Mesendoderm (in vitro differentiated cells): ENCODE measurements at regions not wholly inside any gene's neighbourhood (a gene's known extent, or its start where the extent isn't known, plus 50 kb on each side); places are given as distances from the start of the nearest gene placed in this dataset.

ENCODE experiments used
- DNase-seq: peaks from one replicate; pipeline ENCODE4 v3.0.0; 2013
- H2AK5ac ChIP-seq: 2 replicates; pipeline ENCODE4 v1.6.1; 2013; ENCODE audit warnings: low read length, inconsistent platforms
- H2BK120ac ChIP-seq: 2 replicates; pipeline ENCODE4 v1.6.1; 2013; ENCODE audit warnings: low read depth, mild to moderate bottlenecking, low read length, moderate library complexity, mixed read lengths
- H2BK15ac ChIP-seq: replicated peaks from 2 replicates; pipeline ENCODE4 v1.6.1; 2013; ENCODE audit warnings: low read depth, mild to moderate bottlenecking, moderate library complexity
- H2BK5ac ChIP-seq: 2 replicates; pipeline ENCODE4 v1.6.1; 2013; ENCODE audit warnings: low read length, inconsistent platforms
- H3K18ac ChIP-seq: 2 replicates; pipeline ENCODE4 v1.6.1; 2013; ENCODE audit warnings: mild to moderate bottlenecking, low read length, mixed read lengths
- H3K23ac ChIP-seq: one replicate; pipeline ENCODE4 v1.6.1; 2013; ENCODE audit warnings: low read length
- H3K27ac ChIP-seq: 2 replicates; pipeline ENCODE4 v1.5.1; 2013; ENCODE audit warnings: low read depth, mild to moderate bottlenecking, inconsistent platforms, low read length, moderate library complexity
- H3K27me3 ChIP-seq: 2 replicates; pipeline ENCODE4 v1.6.1; 2013; ENCODE audit warnings: low read length, control low read depth, mild to moderate bottlenecking, inconsistent platforms; ENCODE audit not compliant: insufficient read depth, poor library complexity
- H3K36me3 ChIP-seq: 2 replicates; pipeline ENCODE4 v1.6.1; 2013; ENCODE audit warnings: low read length, inconsistent platforms; ENCODE audit not compliant: control insufficient read depth, insufficient read depth
- H3K4ac ChIP-seq: one replicate; pipeline ENCODE4 v1.6.1; 2013; ENCODE audit warnings: low read depth, mild to moderate bottlenecking, low read length, moderate library complexity
- H3K4me1 ChIP-seq: 2 replicates; pipeline ENCODE4 v1.6.1; 2013; ENCODE audit warnings: low read depth, low read length, inconsistent platforms; ENCODE audit not compliant: control insufficient read depth
- H3K4me2 ChIP-seq: 2 replicates; pipeline ENCODE4 v1.6.1; 2013; ENCODE audit warnings: low read length
- H3K4me3 ChIP-seq: 2 replicates; pipeline ENCODE4 v1.5.1; 2013; ENCODE audit warnings: mild to moderate bottlenecking, low read length
- H3K56ac ChIP-seq: one replicate; pipeline ENCODE4 v1.6.1; 2013; ENCODE audit warnings: low read length
- H3K79me1 ChIP-seq: 2 replicates; pipeline ENCODE4 v1.6.1; 2013; ENCODE audit warnings: low read length, inconsistent platforms
- H3K79me2 ChIP-seq: 2 replicates; pipeline ENCODE4 v1.6.1; 2013; ENCODE audit warnings: mild to moderate bottlenecking, low read length; ENCODE audit not compliant: control insufficient read depth, insufficient read depth
- H3K9ac ChIP-seq: 2 replicates; pipeline ENCODE4 v1.6.1; 2013; ENCODE audit warnings: low read length, inconsistent platforms
- H4K5ac ChIP-seq: one replicate; pipeline ENCODE4 v1.6.1; 2013; ENCODE audit warnings: low read length
- H4K8ac ChIP-seq: one replicate; pipeline ENCODE4 v1.6.1; 2013; ENCODE audit warnings: low read depth, mild to moderate bottlenecking, control low read depth, low read length, moderate library complexity
- WGBS: extraction: QIAGEN DNeasy Blood & Tissue Kit; methylation state at CpG from one replicate; pipeline ENCODE4 v1.1.7; 2013; ENCODE audit warnings: low lambda C conversion rate, missing lambda C conversion rate; ENCODE audit not compliant: insufficient coverage; ENCODE audit errors: extremely low coverage; 5-methylcytosine and 5-hydroxymethylcytosine counted together

- no CpG with 5 or more reads among the region's 16 CpGs for WGBS
- Histone ChIP-seq H2BK15ac (no peak overlapping the region), H3K36me3 (no peaks in the 10 kb centered on the region), H3K9ac (no peak overlapping the region), H4K8ac (no peak overlapping the region), H3K23ac (no peak overlapping the region), H3K18ac (no peak overlapping the region), H3K4ac (no peak overlapping the region), H3K4me2 (no peak overlapping the region), H3K4me1 (no peaks in the 10 kb centered on the region), H3K4me3 (no peak overlapping the region), H4K5ac (no peak overlapping the region), H2AK5ac (no peak overlapping the region), H3K27me3 (no peaks in the 10 kb centered on the region), H3K79me1 (no peaks in the 10 kb centered on the region), H3K56ac (no peak overlapping the region), H3K79me2 (no peaks in the 10 kb centered on the region), H3K27ac (no peak overlapping the region), H2BK120ac (no peak overlapping the region), H2BK5ac (no peak overlapping the region)
- DNase-seq: no peak
These were observed 582.9 kb downstream of the BRD1 start for GRCh38 chr22:49244466-49245420.

- DNase-seq: no peak
- no peak overlapping the region for H2BK5ac ChIP-seq
- no CpG with 5 or more reads among the region's 7 CpGs for WGBS
These were observed 583.7 kb downstream of the BRD1 start for GRCh38 chr22:49243965-49244364.

GRCh38 chr22:49243335-49243734, 584.3 kb downstream of the BRD1 start:
- no peak for DNase-seq
- no peak overlapping the region for H4K5ac ChIP-seq
- H3K4me3 ChIP-seq: no peak overlapping the region

More at GRCh38 chr22:49243965-49244364, 583.7 kb downstream of the BRD1 start:
- H2BK120ac ChIP-seq: no peak overlapping the region
- H3K27ac ChIP-seq: no peak overlapping the region
- no peak overlapping the region for H3K4ac ChIP-seq
- no peak overlapping the region for H4K5ac ChIP-seq
- H3K18ac ChIP-seq: no peak overlapping the region
- no peak overlapping the region for H3K56ac ChIP-seq
- H3K23ac ChIP-seq: no peak overlapping the region
- no peak overlapping the region for H3K4me3 ChIP-seq
- H4K8ac ChIP-seq: no peak overlapping the region
- H2BK15ac ChIP-seq: no peak overlapping the region
- no peaks in the 10 kb centered on the region for H3K27me3 ChIP-seq
- no peaks in the 10 kb centered on the region for H3K36me3 ChIP-seq
- H3K9ac ChIP-seq: no peak overlapping the region
- no peak overlapping the region for H2AK5ac ChIP-seq
- H3K79me2 ChIP-seq: no peaks in the 10 kb centered on the region
- no peaks in the 10 kb centered on the region for H3K79me1 ChIP-seq
- no peak overlapping the region for H3K4me2 ChIP-seq
- H3K4me1 ChIP-seq: no peaks in the 10 kb centered on the region

GRCh38 chr22:49242480-49242879, 585.2 kb downstream of the BRD1 start:
- no peak overlapping the region for H2BK120ac ChIP-seq
- H3K4me2 ChIP-seq: no peak overlapping the region
- no peaks in the 10 kb centered on the region for H3K4me1 ChIP-seq
- H2BK5ac ChIP-seq: no peak overlapping the region
- no peak overlapping the region for H3K18ac ChIP-seq
- H3K9ac ChIP-seq: no peak overlapping the region
- H4K5ac ChIP-seq: no peak overlapping the region
- H3K23ac ChIP-seq: no peak overlapping the region
- no peaks in the 10 kb centered on the region for H3K27me3 ChIP-seq
- H3K4ac ChIP-seq: no peak overlapping the region
- WGBS: no CpG with 5 or more reads among the region's 3 CpGs
- H2BK15ac ChIP-seq: no peak overlapping the region
- no peak overlapping the region for H2AK5ac ChIP-seq
- H4K8ac ChIP-seq: no peak overlapping the region
- H3K56ac ChIP-seq: no peak overlapping the region
- no peaks in the 10 kb centered on the region for H3K79me1 ChIP-seq
- H3K36me3 ChIP-seq: no peaks in the 10 kb centered on the region
- H3K4me3 ChIP-seq: no peak overlapping the region
- no peak overlapping the region for H3K27ac ChIP-seq
- no peak for DNase-seq
- no peaks in the 10 kb centered on the region for H3K79me2 ChIP-seq

More at GRCh38 chr22:49243335-49243734, 584.3 kb downstream of the BRD1 start:
- Histone ChIP-seq H3K4me1 (no peaks in the 10 kb centered on the region), H3K56ac (no peak overlapping the region), H3K23ac (no peak overlapping the region), H3K36me3 (no peaks in the 10 kb centered on the region), H3K27ac (no peak overlapping the region), H3K18ac (no peak overlapping the region), H3K9ac (no peak overlapping the region), H2BK5ac (no peak overlapping the region), H2AK5ac (no peak overlapping the region), H3K27me3 (no peaks in the 10 kb centered on the region), H3K4me2 (no peak overlapping the region), H2BK15ac (no peak overlapping the region), H4K8ac (no peak overlapping the region), H2BK120ac (no peak overlapping the region), H3K79me1 (no peaks in the 10 kb centered on the region), H3K4ac (no peak overlapping the region), H3K79me2 (no peaks in the 10 kb centered on the region)
- no CpG with 5 or more reads among the region's 5 CpGs for WGBS

- Histone ChIP-seq H3K4ac (no peak overlapping the region), H2BK120ac (no peak overlapping the region), H4K8ac (no peak overlapping the region), H2BK5ac (no peak overlapping the region), H3K9ac (no peak overlapping the region), H3K27ac (no peak overlapping the region), H3K4me1 (no peaks in the 10 kb centered on the region), H3K36me3 (no peaks in the 10 kb centered on the region), H3K18ac (no peak overlapping the region), H3K79me2 (no peaks in the 10 kb centered on the region), H3K56ac (no peak overlapping the region), H3K23ac (no peak overlapping the region), H3K4me2 (no peak overlapping the region), H2BK15ac (no peak overlapping the region), H3K27me3 (no peaks in the 10 kb centered on the region), H3K79me1 (no peaks in the 10 kb centered on the region), H2AK5ac (no peak overlapping the region), H3K4me3 (no peak overlapping the region), H4K5ac (no peak overlapping the region)
- no peak for DNase-seq
- no CpG with 5 or more reads among the region's 31 CpGs for whole genome bisulfite sequencing
These were observed 586.4 kb downstream of the BRD1 start for GRCh38 chr22:49241174-49241851.
